A673 (cell line): ENCODE measurements at regions not wholly inside any gene's neighbourhood (a gene's known extent, or its start where the extent isn't known, plus 50 kb on each side); places are given as distances from the start of the nearest gene placed in this dataset.

Source experiments
- BruUV-seq: library from RNA; stranded (reverse); fragments of 400-500 nt; replicated peaks from 2 replicates; lab custom pipeline; 2021; lab: Mats Ljungman, UMichigan
- CTCF ChIA-PET: fragments of 300-600 bp; sonication (Branson Sonifier 250); formaldehyde crosslinking; loops from one replicate; lab custom pipeline; 2022; ENCODE audit warnings: antibody characterized with exemption; lab: Charles Lee
- POLR2A ChIA-PET: fragments of 300-600 bp; sonication (Branson Sonifier 250); formaldehyde crosslinking; loops from one replicate; lab custom pipeline; 2022; ENCODE audit warnings: antibody characterized with exemption; ENCODE audit not compliant: low non-redundant PET; lab: Charles Lee
- DNase-seq: peaks from one replicate; pipeline ENCODE4 v3.0.0-alpha.2; 2015; ENCODE audit warnings: low spot score
- H3K27ac ChIP-seq: fragments of 200-600 bp; sonication (generic); 2 replicates; pipeline ENCODE4 v1.5.1; 2016; ENCODE audit warnings: mixed run types, low read depth, mild to moderate bottlenecking, mixed read lengths, antibody characterized with exemption, low read length; ENCODE audit not compliant: poor library complexity, severe bottlenecking
- H3K27me3 ChIP-seq: fragments of 200-600 bp; sonication (generic); replicated peaks from 2 replicates; pipeline ENCODE4 v1.6.1; 2017; ENCODE audit warnings: mixed run types, low read depth, mild to moderate bottlenecking, mixed read lengths, antibody characterized with exemption, low read length; ENCODE audit not compliant: insufficient read depth, poor library complexity
- H3K36me3 ChIP-seq: fragments of 200-600 bp; sonication (generic); 2 replicates; pipeline ENCODE4 v1.6.1; 2016; ENCODE audit warnings: mixed run types, mild to moderate bottlenecking, mixed read lengths, antibody characterized with exemption, low read length; ENCODE audit not compliant: insufficient read depth, poor library complexity, severe bottlenecking
- H3K4me1 ChIP-seq: fragments of 200-600 bp; sonication (generic); 2 replicates; pipeline ENCODE4 v1.6.1; 2017; ENCODE audit warnings: mixed run types, mild to moderate bottlenecking, mixed read lengths, antibody characterized with exemption, low read length; ENCODE audit not compliant: insufficient read depth, poor library complexity, severe bottlenecking
- H3K4me3 ChIP-seq: fragments of 200-600 bp; sonication (generic); 2 replicates; pipeline ENCODE4 v1.5.1; 2016; ENCODE audit warnings: low read depth, mixed run types, mild to moderate bottlenecking, mixed read lengths, low read length; ENCODE audit not compliant: poor library complexity, severe bottlenecking
- H3K9me3 ChIP-seq: fragments of 200-600 bp; sonication (generic); 2 replicates; pipeline ENCODE4 v1.6.1; 2016; ENCODE audit warnings: mixed run types, low read depth, mild to moderate bottlenecking, mixed read lengths, antibody characterized with exemption, low read length; ENCODE audit not compliant: poor library complexity, severe bottlenecking
- CTCF ChIP-seq: fragments of 300-800, 200-600 bp; sonication (generic); conservative IDR thresholded peaks from 2 replicates; pipeline ENCODE4 v1.5.1; 2017; ENCODE audit warnings: low read depth, mild to moderate bottlenecking, antibody characterized with exemption, low read length, moderate library complexity, mixed read lengths
- EZH2 ChIP-seq: fragments of 200-600 bp; sonication (generic); IDR thresholded peaks from 2 replicates; pipeline ENCODE4 v1.6.1; 2017; ENCODE audit warnings: borderline replicate concordance, low read depth, mild to moderate bottlenecking, mixed read lengths, antibody characterized with exemption, low read length; ENCODE audit not compliant: poor library complexity, severe bottlenecking
- intact Hi-C: fragments of 100-400 bp; cut with micrococcal nuclease; formaldehyde crosslinking; loops from one replicate; pipeline ENCODE4 v1.10.0; 2022; ENCODE audit not compliant: unreplicated experiment

DNA sequence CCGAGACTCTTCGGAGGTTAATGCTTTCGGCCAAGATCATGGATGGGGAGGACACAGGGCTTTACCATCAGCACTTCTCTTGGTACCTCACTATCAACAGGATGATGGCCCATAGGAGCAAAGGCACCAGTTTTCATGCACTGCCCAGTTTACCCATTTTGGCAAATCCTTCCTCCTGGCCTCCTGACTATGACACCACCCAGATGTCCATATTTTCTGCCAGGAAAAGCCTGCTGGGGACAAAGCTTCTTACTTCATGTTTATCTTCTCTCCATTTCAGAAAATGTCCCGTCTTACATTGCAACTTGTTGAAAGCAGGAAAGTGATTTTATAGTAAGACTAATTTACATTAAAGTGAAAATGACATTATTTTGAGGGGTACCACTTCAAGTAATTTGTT, 61.4 kb upstream of the GAS1 start:
- no TSS peak for BruUV-seq

DNA sequence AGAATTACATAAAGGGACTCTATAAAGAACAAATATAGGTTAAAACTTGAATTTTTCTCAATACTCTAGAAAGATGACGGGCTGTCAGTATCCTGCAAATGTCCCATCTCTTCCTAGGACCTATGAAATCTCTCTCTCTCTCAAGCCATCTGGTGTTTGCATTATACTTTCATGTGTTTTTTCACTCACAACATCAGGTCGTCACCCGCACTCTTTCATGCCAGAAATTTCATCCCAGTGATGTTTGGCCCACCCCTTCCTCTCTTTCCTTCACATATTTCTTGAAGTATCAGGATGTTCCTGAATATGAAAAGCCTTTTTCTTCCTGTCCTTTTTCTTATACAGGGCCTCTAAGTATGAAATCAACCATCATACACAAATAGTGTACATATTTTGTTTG, 63.3 kb upstream of the GAS1 start:
- BruUV-seq = no TSS peak
- Histone ChIP-seq H3K4me1 (no peaks in the 10 kb centered on the region), H3K9me3 (no peaks in the 10 kb centered on the region), H3K4me3 (no peak overlapping the region), H3K27ac (no peak overlapping the region), H3K27me3 (no peaks in the 10 kb centered on the region), H3K36me3 (no peaks in the 10 kb centered on the region)
- intact Hi-C loops = no loop called here
- DNase-seq = no peak
- ChIA-PET CTCF (no interaction called here), POLR2A (no interaction called here)
- TF ChIP-seq EZH2 (no peak), CTCF (no peak)

More for the DNA sequence above, 61.4 kb upstream of the GAS1 start:
- no peaks in the 10 kb centered on the region for H3K27me3 ChIP-seq
- no peak for DNase-seq
- H3K36me3 ChIP-seq = no peaks in the 10 kb centered on the region
- H3K4me1 ChIP-seq = no peaks in the 10 kb centered on the region
- ChIA-PET CTCF (no interaction called here), POLR2A (no interaction called here)
- no peak overlapping the region for H3K4me3 ChIP-seq
- no peak overlapping the region for H3K27ac ChIP-seq
- TF ChIP-seq CTCF (no peak), EZH2 (no peak)
- H3K9me3 ChIP-seq = no peaks in the 10 kb centered on the region
- intact Hi-C loops = no loop called here

GRCh38 chr9:87011551-87011950, 64.2 kb upstream of the GAS1 start:
- POLR2A ChIA-PET = no interaction called here
- H3K27me3 ChIP-seq = no peaks in the 10 kb centered on the region
- BruUV-seq = no TSS peak

More at GRCh38 chr9:87011551-87011950, 64.2 kb upstream of the GAS1 start:
- H3K36me3 ChIP-seq = no peaks in the 10 kb centered on the region
- no peak overlapping the region for H3K27ac ChIP-seq
- H3K9me3 ChIP-seq = no peaks in the 10 kb centered on the region
- DNase-seq = no peak
- CTCF ChIA-PET = no interaction called here
- no peak overlapping the region for H3K4me3 ChIP-seq
- H3K4me1 ChIP-seq = no peaks in the 10 kb centered on the region
- intact Hi-C loops = no loop called here
- no peak for TF ChIP-seq CTCF
- TF ChIP-seq EZH2 = no peak
